ENCODE measurements at regions not wholly inside any gene's neighbourhood (a gene's known extent, or its start where the extent isn't known, plus 50 kb on each side); places are given as distances from the start of the nearest gene placed in this dataset.

GRCh38 chr5:154631141-154631540 lies 124.0 kb upstream of the LARP1 start:
- no peak for DNase-seq
- Histone ChIP-seq H3K27me3 (ENCODE audit: control insufficient read depth in 3 of 3, insufficient read depth in 3 of 3, low read length in 2 of 3) (no peaks in the 10 kb centered on the region), H3K9ac (ENCODE audit: insufficient read depth in 1 of 2, low read length in 2 of 2) (no peak overlapping the region), H3K27ac (ENCODE audit: low read depth in 1 of 2, low read length in 1 of 2) (no peak overlapping the region), H3K9me3 (ENCODE audit: control insufficient read depth in 4 of 4, insufficient read depth in 3 of 4, low read length in 3 of 4) (no peaks in the 10 kb centered on the region), H3K4me1 (ENCODE audit: control insufficient read depth in 5 of 5, insufficient read depth in 5 of 5, low read length in 5 of 5) (peaks cover 0 to 29% (median 13%) of the 10 kb centered on the region in 5 donors), H3K36me3 (ENCODE audit: control insufficient read depth in 4 of 4, insufficient read depth in 4 of 4, low read length in 4 of 4) (no peaks in the 10 kb centered on the region), H3K4me3 (no peak overlapping the region)
- TF ChIP-seq, protein P1, sequence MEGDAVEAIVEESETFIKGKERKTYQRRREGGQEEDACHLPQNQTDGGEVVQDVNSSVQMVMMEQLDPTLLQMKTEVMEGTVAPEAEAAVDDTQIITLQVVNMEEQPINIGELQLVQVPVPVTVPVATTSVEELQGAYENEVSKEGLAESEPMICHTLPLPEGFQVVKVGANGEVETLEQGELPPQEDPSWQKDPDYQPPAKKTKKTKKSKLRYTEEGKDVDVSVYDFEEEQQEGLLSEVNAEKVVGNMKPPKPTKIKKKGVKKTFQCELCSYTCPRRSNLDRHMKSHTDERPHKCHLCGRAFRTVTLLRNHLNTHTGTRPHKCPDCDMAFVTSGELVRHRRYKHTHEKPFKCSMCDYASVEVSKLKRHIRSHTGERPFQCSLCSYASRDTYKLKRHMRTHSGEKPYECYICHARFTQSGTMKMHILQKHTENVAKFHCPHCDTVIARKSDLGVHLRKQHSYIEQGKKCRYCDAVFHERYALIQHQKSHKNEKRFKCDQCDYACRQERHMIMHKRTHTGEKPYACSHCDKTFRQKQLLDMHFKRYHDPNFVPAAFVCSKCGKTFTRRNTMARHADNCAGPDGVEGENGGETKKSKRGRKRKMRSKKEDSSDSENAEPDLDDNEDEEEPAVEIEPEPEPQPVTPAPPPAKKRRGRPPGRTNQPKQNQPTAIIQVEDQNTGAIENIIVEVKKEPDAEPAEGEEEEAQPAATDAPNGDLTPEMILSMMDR (IDR thresholded peaks at IDR 0.05; ENCODE audit: control extremely low read depth, extremely low read depth) = no peak
- no peak for ATAC-seq (ENCODE audit: insufficient read depth, low FRiP score)
- WGBS, 2 donors = 94 to 97% methylated on average over 22 of the region's 22 CpGs

DNA sequence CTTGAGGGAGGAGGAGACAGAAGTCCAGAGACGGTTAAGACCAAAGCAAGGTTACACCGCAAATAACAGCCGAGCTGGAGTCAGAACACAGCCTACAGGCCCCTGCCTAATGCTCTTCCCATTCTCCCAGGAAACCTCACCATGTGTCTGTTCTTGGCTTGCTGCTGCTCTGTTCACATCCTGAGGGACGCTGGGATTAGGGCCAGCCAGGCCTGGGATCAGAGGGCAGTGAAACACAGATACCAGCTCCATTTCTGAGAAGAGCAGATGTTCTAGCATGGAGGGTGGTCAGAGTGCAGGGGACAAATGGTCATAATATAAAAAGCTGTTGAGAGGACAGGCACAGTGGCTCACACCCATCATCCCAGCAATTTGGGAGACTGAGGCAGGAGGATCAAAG lies 124.8 kb upstream of the LARP1 start:
- no peak overlapping the region for H3K27ac ChIP-seq (ENCODE audit: low read depth in 1 of 2, low read length in 1 of 2)
- peaks cover 0 to 29% (median 13%) of the 10 kb centered on the region in 5 donors for H3K4me1 ChIP-seq (ENCODE audit: control insufficient read depth in 5 of 5, insufficient read depth in 5 of 5, low read length in 5 of 5)
- TF ChIP-seq, protein P1 (IDR thresholded peaks at IDR 0.05; ENCODE audit: control extremely low read depth, extremely low read depth) = no peak
- H3K4me3 ChIP-seq = no peak overlapping the region
- no peaks in the 10 kb centered on the region for H3K27me3 ChIP-seq (ENCODE audit: control insufficient read depth in 3 of 3, insufficient read depth in 3 of 3, low read length in 2 of 3)
- no peak overlapping the region for H3K9ac ChIP-seq (ENCODE audit: insufficient read depth in 1 of 2, low read length in 2 of 2)
- WGBS, 2 donors = 63 to 70% methylated on average over 4 of the region's 4 CpGs
- no peaks in the 10 kb centered on the region for H3K36me3 ChIP-seq (ENCODE audit: control insufficient read depth in 4 of 4, insufficient read depth in 4 of 4, low read length in 4 of 4)
- ATAC-seq (ENCODE audit: insufficient read depth, low FRiP score) (no peak), DNase-seq (peak in 2 of 3 donors; percentile 49 to 64)
- H3K9me3 ChIP-seq (ENCODE audit: control insufficient read depth in 4 of 4, insufficient read depth in 3 of 4, low read length in 3 of 4) = no peaks in the 10 kb centered on the region

DNA sequence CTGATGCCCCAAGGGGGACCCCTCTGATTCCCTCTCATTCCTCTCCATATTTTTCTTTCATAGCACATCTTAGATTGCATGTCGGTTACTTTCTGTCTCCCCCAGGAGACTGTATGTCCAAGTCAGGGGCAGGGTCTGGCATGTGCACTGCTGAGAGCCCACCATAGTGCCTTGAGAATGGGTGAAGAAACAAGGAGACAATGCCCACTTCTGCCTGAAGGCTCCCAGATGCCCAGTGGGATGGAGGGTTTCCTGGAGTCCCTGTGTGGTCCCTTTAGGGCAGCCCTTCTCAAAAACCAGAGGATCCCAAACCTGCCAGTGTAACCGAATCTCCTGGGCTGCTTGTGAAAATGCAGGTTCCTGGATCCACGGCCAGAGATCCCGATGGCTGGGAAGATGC lies 126.5 kb upstream of the LARP1 start:
- H3K27me3 ChIP-seq (ENCODE audit: control insufficient read depth in 3 of 3, insufficient read depth in 3 of 3, low read length in 2 of 3) = no peaks in the 10 kb centered on the region
- H3K36me3 ChIP-seq (ENCODE audit: control insufficient read depth in 4 of 4, insufficient read depth in 4 of 4, low read length in 4 of 4) = no peaks in the 10 kb centered on the region
- H3K27ac ChIP-seq (ENCODE audit: low read depth in 1 of 2, low read length in 1 of 2) = no peak overlapping the region
- no peak for ATAC-seq (ENCODE audit: insufficient read depth, low FRiP score)
- H3K9me3 ChIP-seq (ENCODE audit: control insufficient read depth in 4 of 4, insufficient read depth in 3 of 4, low read length in 3 of 4) = no peaks in the 10 kb centered on the region
- TF ChIP-seq, protein P1 (IDR thresholded peaks at IDR 0.05; ENCODE audit: control extremely low read depth, extremely low read depth) = no peak
- WGBS, 2 donors = 70 to 97% methylated on average over 3 to 4 of the region's 4 CpGs
- no peak overlapping the region for H3K9ac ChIP-seq (ENCODE audit: insufficient read depth in 1 of 2, low read length in 2 of 2)
- peaks cover 0 to 29% (median 13%) of the 10 kb centered on the region in 5 donors for H3K4me1 ChIP-seq (ENCODE audit: control insufficient read depth in 5 of 5, insufficient read depth in 5 of 5, low read length in 5 of 5)
- DNase-seq = no peak
- H3K4me3 ChIP-seq = no peak overlapping the region
